ENCODE measurements at regions not wholly inside any gene's neighbourhood (a gene's known extent, or its start where the extent isn't known, plus 50 kb on each side); places are given as distances from the start of the nearest gene placed in this dataset.
"Not testable (repeated sequence)": the region's sequence is repeated elsewhere in the genome, so short reads cannot be mapped to it uniquely, and the experiment has no call there.

- no peak for DNase-seq
These were observed 153.7 kb downstream of the IL20RB start for GRCh38 chr3:137111497-137111896.

DNA sequence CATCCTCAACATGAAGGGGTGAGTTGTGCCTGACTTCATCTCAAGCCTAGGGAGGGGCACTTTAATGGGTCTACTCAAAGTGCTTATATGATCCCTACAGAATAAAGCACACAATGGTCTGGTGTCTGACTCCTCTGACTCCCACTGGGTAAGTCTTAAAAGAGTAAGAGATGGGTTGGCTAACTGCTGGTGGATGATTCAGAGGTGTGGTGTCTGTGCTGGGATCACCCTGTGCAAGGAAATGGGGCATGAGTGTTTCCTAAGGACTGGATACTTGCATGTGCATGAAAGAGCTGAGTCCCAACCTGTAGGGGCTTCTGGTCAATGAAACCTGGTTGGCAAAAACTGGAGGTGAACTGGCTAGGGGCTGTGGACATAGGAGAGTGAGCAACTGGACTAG is 158.8 kb downstream of the IL20RB start:
- no peak for DNase-seq

- DNase-seq, result peak in 5 of 51 donors; percentile 2 to 13 (median 6)
These were observed 164.0 kb downstream of the IL20RB start for GRCh38 chr3:137121704-137122314.

DNA sequence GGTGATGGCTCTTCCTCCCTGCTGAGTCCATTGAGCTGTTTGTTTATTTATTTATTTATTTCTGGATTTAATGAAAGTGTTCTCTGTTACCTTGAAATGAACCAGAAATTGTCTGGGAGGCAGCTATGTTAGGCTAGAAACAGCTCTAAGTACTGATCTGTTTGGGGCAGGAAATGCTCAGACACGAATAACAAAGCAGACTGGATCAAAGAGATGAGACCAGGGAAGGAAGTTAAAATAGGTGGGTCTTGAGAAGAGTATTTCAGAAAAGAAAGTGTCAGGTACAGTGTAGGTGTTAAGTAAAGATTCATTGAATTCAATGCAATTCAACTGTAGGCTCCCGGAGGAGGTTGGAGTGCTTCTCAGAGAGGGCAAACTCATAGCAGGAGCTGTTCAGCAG is 173.3 kb downstream of the IL20RB start:
- no peak for DNase-seq

- no peak for DNase-seq
These were observed 176.6 kb downstream of the IL20RB start for GRCh38 chr3:137134431-137134830.

DNA sequence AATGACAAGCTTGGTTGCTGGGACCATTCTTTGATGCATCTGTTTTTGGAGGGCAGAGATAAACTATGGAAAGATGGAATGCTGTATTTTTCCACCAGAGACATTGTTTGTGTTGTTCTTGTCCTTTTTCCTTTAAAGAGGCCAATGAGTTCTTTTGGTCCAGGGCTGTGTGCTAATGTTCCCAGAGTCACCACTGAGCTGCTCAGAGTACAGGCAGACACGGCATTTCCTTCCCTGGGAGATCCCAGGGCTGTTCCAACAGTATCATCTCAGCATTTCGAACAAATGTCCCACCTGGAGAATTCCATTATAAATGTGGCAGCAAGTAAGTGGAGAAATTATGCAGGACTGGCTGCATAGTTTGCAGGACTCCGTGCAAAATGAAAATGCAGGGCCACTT is 190.6 kb downstream of the IL20RB start:
- no peak for DNase-seq

- DNase-seq, result no peak
These were observed 191.1 kb downstream of the IL20RB start for GRCh38 chr3:137148917-137149316.

- no peak for DNase-seq
These were observed 193.0 kb downstream of the IL20RB start for GRCh38 chr3:137150825-137151224.

- DNase-seq, result not testable (repeated sequence)
These were observed 195.3 kb downstream of the IL20RB start for GRCh38 chr3:137153046-137153445.

DNA sequence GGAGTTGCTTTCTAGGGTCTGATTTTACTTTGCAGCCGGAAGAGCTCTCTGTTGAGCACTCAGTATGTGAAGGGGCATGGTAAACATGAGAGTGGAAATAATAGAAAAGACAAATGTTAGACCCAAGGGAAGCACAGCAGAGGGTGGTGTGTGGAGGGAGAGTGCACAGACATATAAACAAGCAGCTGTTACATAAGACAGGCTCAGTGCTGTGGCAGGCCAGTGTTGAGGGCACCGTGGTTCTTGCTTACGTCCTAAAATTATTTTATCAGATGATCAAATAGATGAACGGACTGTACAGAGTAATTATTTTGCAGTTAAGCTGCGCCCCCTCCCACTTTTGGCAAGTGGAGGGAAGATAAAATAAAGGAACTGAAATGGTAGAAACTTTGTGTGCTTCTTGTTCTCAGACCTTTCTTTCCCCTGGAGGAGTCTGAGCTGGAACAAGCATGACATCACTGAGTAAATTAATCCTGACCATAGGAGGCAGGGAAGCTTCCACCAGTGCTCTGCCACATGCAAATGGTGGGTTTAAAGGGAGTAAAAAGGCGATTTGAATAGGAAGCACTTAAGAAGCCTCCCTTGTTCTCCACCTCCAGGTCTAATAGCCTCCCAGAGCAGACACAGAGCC is 205.6 kb downstream of the IL20RB start:
- peak in 3 of 51 donors; percentile 2 to 12 (median 2) for DNase-seq

DNA sequence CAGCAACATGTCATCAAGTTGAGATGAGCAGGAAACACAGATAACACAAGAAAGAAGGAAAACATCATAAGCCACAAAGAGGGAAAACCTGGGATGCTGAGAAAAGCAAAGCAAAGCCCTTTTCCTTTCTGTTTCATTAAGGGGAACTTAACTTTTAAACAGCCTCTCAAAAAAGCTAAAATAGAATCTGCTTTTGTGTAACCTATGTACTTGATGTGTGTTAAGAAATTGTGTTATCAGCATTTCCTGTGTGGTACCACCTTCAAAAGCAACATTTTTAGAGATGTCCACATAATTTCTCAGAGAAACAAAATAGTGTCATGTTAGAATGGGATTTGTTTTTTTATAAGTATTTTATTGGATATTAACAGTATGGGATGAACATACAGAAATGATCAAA is 206.2 kb downstream of the IL20RB start:
- DNase-seq, result no peak

DNA sequence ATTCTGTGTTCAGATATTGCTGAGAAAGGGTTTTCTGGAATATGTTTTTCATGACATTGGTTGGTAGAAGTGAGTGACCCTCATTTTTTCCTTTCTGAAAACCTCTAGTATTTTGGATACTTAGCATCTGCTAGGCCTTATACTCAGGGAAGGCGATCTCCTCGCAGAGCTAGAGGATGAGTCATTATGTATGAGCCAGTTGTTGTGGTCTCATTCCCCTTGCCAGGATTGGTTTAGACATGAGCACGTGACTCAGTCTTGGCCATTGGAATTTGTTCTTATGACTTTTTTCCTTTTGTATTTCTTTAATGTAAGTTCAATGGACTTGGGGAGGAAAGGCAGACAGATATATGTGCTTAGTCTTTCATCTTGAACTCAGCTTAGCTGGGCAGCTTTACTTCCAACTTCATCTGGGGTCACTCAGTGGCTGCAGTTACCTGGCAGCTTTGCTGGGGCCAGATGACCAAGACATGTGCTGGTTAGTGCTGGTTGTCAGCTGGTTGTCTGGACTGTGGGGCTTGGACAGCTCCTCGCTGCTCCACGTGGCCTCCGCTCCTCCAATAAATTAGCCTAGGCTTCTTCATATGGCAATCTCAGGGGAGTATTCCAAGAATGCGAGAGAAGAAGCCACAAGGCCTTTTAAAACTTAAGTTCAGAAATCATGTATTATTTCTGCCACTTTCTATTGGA is 207.5 kb downstream of the IL20RB start:
- DNase-seq, result no peak

GRCh38 chr3:137171834-137172603 is 214.2 kb downstream of the IL20RB start:
- no peak for DNase-seq

DNA sequence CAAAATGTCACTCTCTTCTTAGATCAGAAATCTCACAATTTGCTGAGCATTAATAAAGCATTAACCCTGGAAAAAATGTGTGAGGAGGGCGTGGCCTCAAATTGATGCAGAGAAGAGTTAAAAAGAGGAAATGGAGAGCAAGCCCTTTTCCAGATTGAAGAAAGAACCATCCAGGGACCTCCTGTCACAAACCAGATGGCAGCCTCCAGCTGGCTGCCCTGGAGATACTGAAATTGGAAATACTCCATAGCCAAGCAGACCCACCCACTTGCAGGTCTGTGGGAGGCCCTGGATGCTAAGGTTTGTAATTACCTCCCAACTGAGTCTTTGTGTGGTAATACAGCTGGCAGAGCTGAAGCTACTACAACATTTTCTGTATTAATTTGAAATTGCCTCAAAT is 214.9 kb downstream of the IL20RB start:
- no peak for DNase-seq

- no peak for DNase-seq
These were observed 216.7 kb downstream of the IL20RB start for GRCh38 chr3:137174514-137174913.

GRCh38 chr3:137180220-137180619 is 222.4 kb downstream of the IL20RB start:
- no peak for DNase-seq

GRCh38 chr3:137191133-137191923 is 233.5 kb downstream of the IL20RB start:
- DNase-seq, result no peak

DNA sequence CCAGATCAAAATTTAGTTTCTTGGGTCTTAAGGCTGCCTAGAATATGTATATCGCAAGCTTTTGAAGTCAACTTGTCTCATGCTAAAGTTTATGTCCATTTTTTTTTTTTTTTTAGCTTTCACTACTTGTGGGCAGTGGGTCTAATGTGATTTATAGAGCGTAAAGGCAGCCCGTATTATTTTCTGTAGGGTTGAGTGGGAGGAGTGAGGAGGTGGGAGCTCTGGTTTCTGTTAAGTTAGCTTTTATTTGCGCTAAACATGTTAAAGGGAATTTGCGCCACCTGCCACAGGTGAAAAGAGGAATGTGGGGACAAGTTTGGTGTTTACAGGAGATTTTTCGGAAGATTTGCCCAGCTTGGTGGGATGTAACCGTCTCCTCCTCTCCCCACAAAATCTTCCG is 234.2 kb downstream of the IL20RB start:
- no peak for DNase-seq

DNA sequence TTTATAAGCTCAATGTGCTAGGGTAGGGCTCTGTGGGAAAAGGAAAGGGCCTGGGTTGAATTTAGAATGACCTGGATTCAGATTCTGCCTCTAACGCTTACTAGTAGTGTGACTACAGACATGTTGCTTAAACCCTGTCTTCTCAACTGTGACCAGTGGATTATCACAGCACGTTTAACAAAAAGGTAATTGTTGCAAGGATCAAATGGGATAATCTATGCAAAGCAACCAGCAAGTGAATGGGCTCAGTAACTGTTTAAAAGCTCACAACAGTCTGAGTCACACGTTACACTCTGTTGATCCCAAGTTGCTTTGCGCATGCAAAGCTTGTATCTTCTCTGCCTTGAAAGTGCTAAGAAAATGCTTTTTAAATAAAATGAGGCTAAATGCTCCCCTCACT is 236.5 kb downstream of the IL20RB start:
- no peak for DNase-seq

- DNase-seq, result not testable (repeated sequence)
These were observed 240.6 kb downstream of the IL20RB start for GRCh38 chr3:137198374-137198773.

DNA sequence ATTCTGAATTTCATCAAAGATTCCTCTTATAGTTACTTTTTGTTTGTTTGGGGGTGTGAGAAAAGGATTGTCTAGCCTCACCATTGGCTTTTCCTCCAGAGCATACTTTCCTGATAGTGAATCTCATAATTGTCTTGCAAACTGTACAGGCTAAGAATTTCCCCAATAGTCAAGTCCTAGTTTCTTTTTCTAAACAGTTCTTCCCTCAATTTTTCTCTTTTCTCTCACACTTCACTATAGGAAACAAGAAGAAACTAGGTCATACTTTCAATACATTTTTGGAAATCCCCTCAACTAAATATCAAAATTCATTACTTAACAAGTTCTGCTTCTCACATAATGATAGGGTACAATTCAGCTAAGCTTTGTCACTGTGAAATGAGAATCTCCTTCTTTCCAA is 241.9 kb downstream of the IL20RB start:
- DNase-seq, result no peak

Measured in hypothalamus (tissue), 51 donors.